ENCODE measurements at regions not wholly inside any gene's neighbourhood (a gene's known extent, or its start where the extent isn't known, plus 50 kb on each side); places are given as distances from the start of the nearest gene placed in this dataset.

- Histone ChIP-seq H3K4me1 (ENCODE audit: insufficient read depth) (no peaks in the 10 kb centered on the region), H3K27me3 (no peaks in the 10 kb centered on the region), H3K27ac (no peak overlapping the region), H3K4me3 (no peak overlapping the region), H3K9me3 (no peaks in the 10 kb centered on the region), H3K36me3 (no peaks in the 10 kb centered on the region)
- no peak for DNase-seq
- 89 to 99% (median 98%) methylated on average over 1 of the region's 1 CpG for WGBS, 3 donors
- intact Hi-C loops (cut with DNase I): no loop called here
- TF ChIP-seq CTCF (IDR thresholded peaks at IDR 0.05) (no peak), POLR2A (IDR thresholded peaks at IDR 0.05) (no peak), EP300 (IDR thresholded peaks at IDR 0.05) (no peak)
Measured at GRCh38 chr5:33371660-33372059, 69.1 kb upstream of the TARS1 start.

DNA sequence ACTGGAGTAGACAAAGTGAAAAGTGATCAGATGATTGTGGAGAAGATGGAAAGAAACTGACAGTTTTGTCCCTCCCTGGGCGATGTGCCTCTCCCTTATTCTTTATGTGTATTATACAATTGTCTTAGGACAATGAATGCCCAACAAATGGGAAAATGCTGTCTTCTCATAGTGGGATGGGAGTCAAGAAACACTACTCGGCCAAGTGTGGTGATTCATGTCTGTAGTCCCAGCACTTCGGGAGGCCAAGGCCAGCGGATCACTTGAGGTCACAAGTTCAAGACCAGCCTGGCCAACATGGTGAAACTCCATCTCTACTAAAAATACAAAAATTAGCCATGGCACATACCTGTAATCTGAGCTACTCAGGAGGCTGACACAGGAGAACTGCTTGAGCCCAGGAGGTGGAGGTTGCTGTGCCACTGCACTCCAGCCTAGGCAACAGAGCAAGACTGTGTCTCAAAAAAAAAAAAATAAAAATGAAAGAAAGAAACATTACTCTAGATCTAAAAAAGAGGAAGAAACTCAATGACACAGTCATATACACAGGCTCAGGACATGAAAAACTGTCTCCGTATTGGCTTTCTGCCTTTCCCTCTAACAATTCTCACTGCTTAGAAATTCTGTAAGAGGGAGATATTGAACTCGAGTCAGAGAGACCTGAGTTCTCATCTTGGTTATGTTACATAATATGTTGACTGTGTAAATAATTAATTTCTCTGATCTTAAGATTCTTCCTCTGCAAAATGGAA is 67.9 kb upstream of the TARS1 start:
- H3K36me3 ChIP-seq: no peaks in the 10 kb centered on the region
- no peak for TF ChIP-seq CTCF (IDR thresholded peaks at IDR 0.05)
- TF ChIP-seq EP300 (IDR thresholded peaks at IDR 0.05): no peak
- no peak for TF ChIP-seq POLR2A (IDR thresholded peaks at IDR 0.05)
- no peak overlapping the region for H3K27ac ChIP-seq
- H3K27me3 ChIP-seq: no peaks in the 10 kb centered on the region
- H3K4me1 ChIP-seq (ENCODE audit: insufficient read depth): no peaks in the 10 kb centered on the region
- intact Hi-C loops (cut with DNase I): no loop called here
- no peak overlapping the region for H3K4me3 ChIP-seq
- 79 to 84% (median 83%) methylated on average over 6 of the region's 6 CpGs for WGBS, 3 donors
- no peaks in the 10 kb centered on the region for H3K9me3 ChIP-seq
- DNase-seq: no peak

DNA sequence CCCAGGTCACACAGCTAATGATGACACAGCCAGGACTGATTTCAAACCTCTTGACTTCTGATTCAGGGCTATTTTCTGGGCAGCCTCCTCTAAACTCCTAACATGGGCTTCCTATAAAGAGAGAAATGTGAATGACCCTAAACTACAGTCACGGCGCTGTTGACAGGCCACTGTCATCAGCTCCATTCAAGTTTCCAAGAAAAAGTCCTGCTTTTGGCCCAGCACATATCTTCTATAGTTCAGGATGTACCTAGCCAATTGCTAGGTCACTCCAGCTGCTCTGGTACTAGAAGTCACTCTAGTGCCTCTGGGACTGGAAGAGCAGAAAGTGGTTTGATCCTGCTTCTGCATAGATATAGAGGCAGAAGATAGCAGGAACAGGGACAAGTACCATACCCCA is 64.9 kb upstream of the TARS1 start:
- no peaks in the 10 kb centered on the region for H3K36me3 ChIP-seq
- H3K27ac ChIP-seq: no peak overlapping the region
- no peaks in the 10 kb centered on the region for H3K4me1 ChIP-seq (ENCODE audit: insufficient read depth)
- 90 to 98% (median 92%) methylated on average over 2 of the region's 2 CpGs for WGBS, 3 donors
- no peak for DNase-seq
- intact Hi-C loops (cut with DNase I): no loop called here
- no peaks in the 10 kb centered on the region for H3K9me3 ChIP-seq
- TF ChIP-seq POLR2A (IDR thresholded peaks at IDR 0.05): no peak
- no peak for TF ChIP-seq CTCF (IDR thresholded peaks at IDR 0.05)
- no peak for TF ChIP-seq EP300 (IDR thresholded peaks at IDR 0.05)
- no peaks in the 10 kb centered on the region for H3K27me3 ChIP-seq
- no peak overlapping the region for H3K4me3 ChIP-seq

- Histone ChIP-seq H3K36me3 (no peaks in the 10 kb centered on the region), H3K4me1 (ENCODE audit: insufficient read depth) (no peaks in the 10 kb centered on the region), H3K9me3 (no peaks in the 10 kb centered on the region), H3K27ac (no peak overlapping the region), H3K4me3 (no peak overlapping the region), H3K27me3 (no peaks in the 10 kb centered on the region)
- 72 to 75% (median 75%) methylated on average over 10 of the region's 10 CpGs for WGBS, 3 donors
- TF ChIP-seq EP300 (IDR thresholded peaks at IDR 0.05) (no peak), CTCF (IDR thresholded peaks at IDR 0.05) (no peak), POLR2A (IDR thresholded peaks at IDR 0.05) (no peak)
- intact Hi-C loops (cut with DNase I): no loop called here
- no peak for DNase-seq
Measured at GRCh38 chr5:33379757-33380156, 61.0 kb upstream of the TARS1 start.

Measured in ovary (tissue), 7 donors.